GM13976 (cell line): ENCODE measurements at regions not wholly inside any gene's neighbourhood (a gene's known extent, or its start where the extent isn't known, plus 50 kb on each side); places are given as distances from the start of the nearest gene placed in this dataset.

Source experiments
- DNase-seq: peaks from one replicate; pipeline ENCODE4 v3.0.0; 2012; ENCODE audit warnings: low spot score
- in situ Hi-C: fragments of 300-500 bp; cut with MboI; formaldehyde crosslinking; loops from one replicate; pipeline ENCODE4 v1.12.0; 2022; ENCODE audit warnings: low sequenced_read_pairs, mixed read lengths, inconsistent platforms; ENCODE audit not compliant: unreplicated experiment
- TF ChIP-seq, protein P1 (sequence below): IDR thresholded peaks from 2 replicates; pipeline ENCODE4 v1.5.1; 2012; ENCODE audit warnings: borderline replicate concordance, mild to moderate bottlenecking; ENCODE audit not compliant: insufficient read depth; ENCODE audit errors: extremely low read depth, missing control alignments, control extremely low read depth

DNA sequence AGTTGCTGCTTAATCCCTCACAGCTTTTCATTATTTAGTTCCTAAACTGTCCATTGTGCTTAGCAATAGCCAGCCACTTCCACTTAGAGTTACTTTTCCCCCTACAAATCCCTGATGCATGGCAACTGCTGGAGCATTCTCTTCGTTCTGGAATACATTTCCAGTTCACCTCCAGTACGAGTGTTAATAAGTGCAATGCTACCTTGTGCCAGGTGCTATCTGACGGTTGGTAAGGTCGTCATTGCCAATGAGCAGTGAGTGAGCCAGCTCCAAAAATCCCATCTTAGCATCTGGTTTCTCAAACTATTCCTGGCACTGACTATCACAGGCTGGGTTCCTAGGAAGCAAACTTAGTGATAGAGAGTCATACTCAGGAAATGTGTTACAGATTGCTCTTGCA is 114.1 kb upstream of the ADGRF1 start:
- in situ Hi-C loops = no loop called here
- TF ChIP-seq, protein P1, sequence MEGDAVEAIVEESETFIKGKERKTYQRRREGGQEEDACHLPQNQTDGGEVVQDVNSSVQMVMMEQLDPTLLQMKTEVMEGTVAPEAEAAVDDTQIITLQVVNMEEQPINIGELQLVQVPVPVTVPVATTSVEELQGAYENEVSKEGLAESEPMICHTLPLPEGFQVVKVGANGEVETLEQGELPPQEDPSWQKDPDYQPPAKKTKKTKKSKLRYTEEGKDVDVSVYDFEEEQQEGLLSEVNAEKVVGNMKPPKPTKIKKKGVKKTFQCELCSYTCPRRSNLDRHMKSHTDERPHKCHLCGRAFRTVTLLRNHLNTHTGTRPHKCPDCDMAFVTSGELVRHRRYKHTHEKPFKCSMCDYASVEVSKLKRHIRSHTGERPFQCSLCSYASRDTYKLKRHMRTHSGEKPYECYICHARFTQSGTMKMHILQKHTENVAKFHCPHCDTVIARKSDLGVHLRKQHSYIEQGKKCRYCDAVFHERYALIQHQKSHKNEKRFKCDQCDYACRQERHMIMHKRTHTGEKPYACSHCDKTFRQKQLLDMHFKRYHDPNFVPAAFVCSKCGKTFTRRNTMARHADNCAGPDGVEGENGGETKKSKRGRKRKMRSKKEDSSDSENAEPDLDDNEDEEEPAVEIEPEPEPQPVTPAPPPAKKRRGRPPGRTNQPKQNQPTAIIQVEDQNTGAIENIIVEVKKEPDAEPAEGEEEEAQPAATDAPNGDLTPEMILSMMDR = no peak
- DNase-seq = no peak

DNA sequence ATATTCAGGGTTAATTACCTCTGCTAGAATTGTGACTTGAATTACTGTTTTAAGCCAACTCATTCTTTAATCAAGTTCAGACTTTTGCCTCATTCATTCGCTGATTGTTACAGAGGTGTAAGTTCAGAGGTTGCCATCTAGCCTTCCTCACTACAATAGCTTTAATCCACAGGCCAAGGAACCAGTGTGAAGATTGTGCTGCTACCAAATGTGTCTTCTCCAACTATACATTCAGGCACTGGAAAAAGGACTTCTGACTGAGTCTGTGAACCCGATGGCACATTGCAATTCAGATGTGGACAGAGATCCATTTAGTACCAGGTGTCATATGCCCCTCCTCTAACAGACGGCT is 111.2 kb upstream of the ADGRF1 start:
- no peak for DNase-seq
- in situ Hi-C loops = no loop called here
- TF ChIP-seq, protein P1 = no peak

DNA sequence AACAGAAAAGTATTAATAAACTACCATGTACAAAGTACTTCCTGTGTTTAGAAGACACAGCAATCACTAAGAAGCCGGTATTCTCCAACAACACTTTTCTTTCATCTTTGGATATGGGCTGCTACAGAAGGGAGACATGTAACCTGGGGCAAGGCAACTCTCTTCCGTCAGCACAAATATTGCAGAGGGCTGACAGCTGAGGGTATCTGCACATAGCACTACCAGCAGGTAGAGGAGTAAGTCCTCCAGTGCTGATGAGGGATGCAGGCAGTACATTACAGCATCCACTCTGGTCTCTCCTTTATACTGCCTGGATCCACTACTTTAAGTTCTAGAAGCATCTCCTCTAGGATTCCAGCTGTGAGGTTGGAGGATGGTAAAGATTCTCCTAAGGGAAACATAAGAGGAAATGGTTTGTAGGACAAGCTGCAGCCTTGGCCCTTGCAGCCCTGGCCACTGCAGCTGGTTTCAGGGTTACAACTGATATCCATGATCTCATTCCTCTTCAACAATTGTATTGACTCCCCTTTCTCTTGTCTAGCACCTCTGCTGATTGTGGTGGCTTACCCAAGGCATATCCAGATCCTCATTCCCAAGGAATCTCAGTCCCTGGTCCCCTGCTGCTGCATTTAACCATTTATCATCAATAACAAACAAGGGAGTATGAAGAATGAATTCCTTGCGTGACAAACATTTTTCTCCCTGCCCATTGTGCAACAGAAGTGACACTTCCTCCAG is 110.7 kb upstream of the ADGRF1 start:
- in situ Hi-C loops = no loop called here
- DNase-seq = no peak
- TF ChIP-seq, protein P1 = no peak

DNA sequence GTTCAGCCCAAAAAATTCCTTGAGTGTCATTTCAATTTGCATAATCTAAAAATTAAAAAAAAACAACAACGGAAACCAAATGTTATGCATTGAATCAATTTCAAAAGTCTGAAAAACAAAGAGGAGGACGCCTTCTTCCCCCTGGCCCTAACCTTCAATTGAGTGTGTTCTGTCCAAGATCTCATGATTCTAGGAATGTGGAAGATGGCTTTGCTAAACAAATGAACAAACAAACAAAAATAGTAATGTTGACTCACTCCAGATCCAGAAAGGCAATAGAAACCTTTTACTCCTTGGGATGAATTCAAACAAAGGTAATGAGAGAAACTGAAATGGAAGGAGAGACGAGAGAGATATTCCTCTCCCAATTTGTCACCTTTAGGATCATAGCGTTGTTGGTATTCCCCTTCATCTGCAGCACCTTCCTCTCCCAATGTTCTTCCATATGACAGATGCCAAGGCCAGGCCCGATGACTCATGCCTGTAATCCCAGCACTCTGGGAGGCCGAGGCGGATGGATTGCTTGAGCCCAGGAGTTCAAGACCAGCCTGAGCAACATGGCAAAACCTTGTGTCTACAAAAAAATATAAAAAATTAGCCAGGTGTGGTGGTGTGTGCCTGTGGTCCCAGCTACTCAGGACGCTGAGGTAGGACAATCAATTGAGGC is 109.2 kb upstream of the ADGRF1 start:
- DNase-seq = no peak
- TF ChIP-seq, protein P1 = no peak
- in situ Hi-C loops = no loop called here

DNA sequence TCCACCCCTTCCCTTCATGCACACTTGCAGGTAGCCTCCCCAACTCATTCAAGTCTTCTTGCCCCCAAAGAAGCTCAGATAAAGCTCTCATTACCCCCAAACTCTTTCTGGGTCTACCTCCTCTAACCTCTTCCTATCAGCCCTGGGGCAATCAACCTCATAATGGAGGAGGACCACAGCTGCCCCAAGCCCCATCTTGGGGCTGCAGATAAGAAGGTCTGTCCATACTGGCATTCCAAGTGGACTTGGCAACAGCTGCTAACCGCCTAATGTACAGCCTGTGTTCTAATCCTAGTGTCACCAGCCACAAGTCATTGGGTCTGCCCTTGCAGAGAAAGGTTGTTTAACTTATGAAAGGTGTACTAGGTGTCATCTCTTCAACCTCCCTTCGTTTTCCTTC is 107.4 kb upstream of the ADGRF1 start:
- TF ChIP-seq, protein P1 = no peak
- in situ Hi-C loops = no loop called here
- DNase-seq = no peak

DNA sequence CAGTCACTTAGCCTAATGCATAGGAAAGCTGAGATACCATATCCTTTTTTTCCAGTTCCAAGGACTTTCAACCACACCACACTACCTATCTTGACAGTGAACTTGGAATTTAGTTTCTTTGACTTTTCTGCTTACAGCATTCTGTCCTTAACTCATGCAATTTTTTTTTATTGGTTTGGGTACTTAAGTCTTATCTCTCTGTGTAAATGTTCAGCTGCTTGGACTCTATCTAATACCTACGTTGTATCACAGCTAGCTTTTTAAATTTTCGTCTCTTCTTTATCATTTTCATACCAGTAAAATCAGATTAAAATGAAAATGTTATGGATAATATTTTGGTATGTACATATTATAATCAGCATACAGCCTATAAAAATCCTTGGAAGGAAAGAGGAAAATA is 106.9 kb upstream of the ADGRF1 start:
- in situ Hi-C loops = no loop called here
- TF ChIP-seq, protein P1 = no peak
- DNase-seq = no peak
